HG02885 (cell line): ENCODE measurements at regions not wholly inside any gene's neighbourhood (a gene's known extent, or its start where the extent isn't known, plus 50 kb on each side); places are given as distances from the start of the nearest gene placed in this dataset.

Experiments used
- ATAC-seq: cut with Tn5 transposase; IDR thresholded peaks from one replicate; pipeline ENCODE4 v1.9.1; 2021; ENCODE audit warnings: mild to moderate bottlenecking; ENCODE audit not compliant: unreplicated experiment, poor library complexity

DNA sequence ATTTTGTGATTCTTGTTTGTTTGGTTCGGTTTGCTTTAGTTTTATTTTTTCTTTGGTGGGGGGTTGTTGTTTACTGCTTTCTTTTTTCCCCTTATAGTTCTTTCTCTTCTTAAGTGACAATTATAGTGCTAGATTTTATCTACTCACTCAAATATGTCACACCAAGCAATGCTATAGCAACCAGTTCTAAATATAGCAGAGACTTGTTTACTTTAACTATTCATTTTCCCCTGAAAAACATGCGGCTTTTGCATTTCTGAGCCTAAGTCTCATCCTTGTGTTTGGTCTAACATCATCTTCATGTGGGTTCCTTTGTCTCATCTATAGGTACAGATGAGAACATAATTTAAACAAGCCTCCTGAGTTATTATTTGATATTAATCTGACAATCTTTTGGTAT, 676.6 kb downstream of the FAT4 start:
- ATAC-seq = no peak

DNA sequence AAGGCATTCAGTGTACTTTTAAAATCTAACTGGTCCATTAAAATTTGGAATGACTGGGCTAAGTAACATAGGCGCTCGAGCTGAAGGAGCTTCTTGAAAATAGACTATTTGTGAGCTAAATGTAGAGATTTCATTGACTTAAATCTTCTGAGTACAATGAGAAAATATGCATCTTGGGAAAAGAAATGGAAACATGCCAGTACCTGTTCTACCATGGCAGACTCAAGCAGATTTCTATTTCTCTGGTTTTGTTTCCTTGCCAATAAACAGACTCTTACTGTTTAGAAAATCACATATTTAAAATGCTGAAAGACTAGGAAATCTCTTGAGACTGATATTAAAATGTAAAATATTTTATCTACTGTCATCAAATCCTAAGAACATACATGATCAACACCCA, 678.1 kb downstream of the FAT4 start:
- ATAC-seq = no peak

DNA sequence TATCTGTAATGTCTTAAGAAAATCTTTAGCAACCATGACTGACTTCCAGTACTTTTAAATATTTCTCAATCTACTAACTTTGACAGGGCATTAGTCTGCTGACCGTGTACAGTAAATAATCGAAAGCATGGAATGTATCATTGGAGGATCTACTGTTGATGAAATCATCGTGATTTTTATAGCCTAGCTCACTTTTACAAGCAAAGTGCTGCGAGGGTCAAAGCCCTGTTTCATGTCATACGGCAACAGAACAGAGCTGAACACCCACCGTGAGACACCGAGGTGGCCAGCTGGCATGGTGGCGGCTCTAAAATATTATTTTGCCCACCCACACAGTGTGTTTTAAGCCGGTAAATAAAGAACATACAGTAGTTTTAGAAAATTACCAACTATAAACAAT, 679.3 kb downstream of the FAT4 start:
- ATAC-seq = no peak

DNA sequence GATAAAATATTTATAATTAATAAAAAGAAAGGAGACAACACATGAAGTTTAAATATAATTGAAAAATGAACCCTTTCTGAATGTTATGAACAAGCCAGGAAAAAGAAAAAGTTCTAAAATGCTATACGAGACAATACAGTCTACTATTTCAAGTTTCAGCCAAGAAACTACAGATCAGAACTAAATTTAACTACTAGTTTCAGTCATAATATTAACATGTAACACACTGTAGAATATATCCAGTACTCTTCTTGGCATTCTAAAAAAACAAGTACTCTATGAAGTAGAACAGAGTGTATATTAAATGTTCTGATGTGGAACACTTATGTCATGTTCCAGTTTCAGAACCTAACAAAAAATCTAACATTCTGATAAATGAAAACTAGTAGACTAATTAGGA, 679.7 kb downstream of the FAT4 start:
- no peak for ATAC-seq

DNA sequence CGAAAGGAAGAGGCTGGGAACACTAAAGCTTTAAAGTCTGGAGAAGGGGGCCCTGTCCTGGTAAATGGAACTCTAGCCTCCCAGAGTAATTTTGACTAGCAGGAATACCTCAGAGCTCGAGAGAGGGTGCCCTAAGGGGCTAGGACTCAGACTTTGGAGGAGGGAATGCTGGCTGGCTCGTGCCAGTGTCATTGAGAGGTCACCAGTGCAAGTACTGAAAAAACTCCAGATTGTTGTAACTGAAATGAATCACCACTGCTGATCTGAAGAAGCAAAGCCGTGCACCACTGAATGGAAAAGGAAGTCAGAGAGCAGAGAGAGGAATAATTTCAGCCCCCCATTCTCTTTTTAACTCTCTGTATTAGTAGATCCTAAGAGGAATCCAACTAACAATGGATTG, 690.2 kb downstream of the FAT4 start:
- ATAC-seq = no peak

DNA sequence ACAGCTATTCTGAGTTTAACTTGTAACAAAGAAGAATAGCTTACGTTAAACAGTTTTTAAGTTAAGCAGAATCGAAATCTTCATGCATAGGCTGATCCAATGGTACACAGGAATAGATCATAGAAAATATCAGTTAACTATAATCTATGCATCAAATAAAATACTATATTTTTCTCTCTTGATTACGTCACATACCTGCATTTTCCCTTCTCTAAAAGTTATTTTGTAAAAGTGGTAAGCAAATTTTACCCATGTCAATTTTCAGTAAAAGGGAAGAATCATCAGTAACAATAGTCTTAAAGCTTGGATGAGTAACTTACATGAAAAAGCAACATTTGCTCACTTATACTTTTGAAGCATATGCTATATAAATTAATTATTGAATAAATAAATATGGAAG, 692.4 kb downstream of the FAT4 start:
- no peak for ATAC-seq

DNA sequence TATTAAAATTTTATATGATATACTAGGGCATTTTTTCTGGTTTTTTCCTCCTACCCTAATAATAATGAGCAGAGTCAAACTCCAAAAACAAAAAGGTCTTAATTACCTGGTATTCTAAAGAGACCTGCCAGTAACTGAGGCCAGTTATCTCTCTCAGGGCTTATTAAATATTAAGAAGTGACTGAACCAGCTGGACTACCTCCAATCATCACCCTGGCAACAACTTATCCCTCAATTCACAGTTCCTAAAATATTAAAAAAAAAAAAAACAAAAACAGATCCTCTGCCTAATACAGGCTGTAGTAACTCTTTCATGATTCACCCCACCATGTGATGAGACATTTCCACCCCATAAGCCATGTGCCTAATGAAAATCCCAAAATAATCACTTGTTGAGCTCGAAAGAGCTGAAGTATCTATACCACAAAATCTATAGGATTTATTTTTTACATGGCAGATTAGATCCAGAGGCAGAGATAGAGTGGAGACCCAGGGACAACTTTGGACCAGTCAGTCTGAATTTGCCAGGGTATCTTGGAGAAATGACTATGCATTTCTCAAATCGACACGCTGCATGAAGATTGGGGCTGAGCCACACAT, 698.0 kb downstream of the FAT4 start:
- no peak for ATAC-seq

DNA sequence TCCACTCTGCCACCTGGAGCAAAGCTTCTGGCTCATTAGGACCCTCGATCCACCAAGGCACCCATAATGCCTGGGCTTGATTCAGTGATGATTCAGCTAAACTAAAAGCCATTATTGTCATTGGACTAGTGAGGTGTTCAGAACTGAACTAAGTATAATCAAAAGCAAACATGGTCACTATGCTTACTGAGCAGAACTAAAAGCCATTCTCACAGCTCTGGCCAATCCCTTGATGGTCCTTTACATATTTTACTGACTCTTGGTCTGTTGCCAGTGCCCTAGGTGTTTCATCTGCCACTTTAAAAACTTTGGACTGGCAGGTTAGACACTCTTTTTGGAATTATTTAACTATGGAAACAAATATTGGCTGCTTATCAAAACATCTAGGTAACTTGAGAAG, 703.5 kb downstream of the FAT4 start:
- no peak for ATAC-seq

DNA sequence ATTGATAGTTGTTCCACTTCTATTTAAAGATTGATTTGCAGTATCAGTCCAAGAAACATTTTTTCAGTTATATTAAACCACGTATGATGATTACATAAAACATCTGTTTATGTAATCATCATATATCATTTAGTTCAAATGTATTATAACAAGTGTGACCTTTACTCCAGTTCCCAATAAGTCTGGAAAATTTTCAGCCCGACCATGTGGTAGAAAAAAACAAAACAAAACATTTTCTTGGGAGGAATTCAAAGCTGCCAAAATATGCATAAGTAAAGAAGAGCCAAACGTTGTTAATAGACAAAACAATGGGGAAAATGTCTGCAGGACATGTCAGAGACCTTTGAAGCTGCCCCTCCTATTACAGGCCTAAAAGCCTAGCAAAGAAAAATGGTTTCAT, 709.1 kb downstream of the FAT4 start:
- ATAC-seq = no peak

DNA sequence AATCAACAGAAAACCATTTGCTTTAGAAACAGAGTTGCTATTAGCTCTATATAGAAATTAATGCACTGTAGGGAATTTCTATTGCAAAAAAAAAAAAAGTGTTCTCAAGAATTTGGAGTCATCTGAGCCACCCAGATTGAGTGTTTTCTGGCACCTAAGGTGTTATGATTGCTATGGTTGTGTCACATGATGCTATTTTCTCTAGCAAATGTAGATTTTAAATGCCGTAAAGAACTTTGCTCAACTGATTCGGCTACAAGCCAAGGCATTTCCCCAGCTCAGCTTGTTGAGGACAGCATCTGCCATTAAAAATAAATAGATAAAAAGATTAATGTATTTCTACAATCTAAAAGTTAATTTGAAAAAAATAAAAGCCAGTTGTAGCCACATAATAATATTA, 712.8 kb downstream of the FAT4 start:
- ATAC-seq = no peak

DNA sequence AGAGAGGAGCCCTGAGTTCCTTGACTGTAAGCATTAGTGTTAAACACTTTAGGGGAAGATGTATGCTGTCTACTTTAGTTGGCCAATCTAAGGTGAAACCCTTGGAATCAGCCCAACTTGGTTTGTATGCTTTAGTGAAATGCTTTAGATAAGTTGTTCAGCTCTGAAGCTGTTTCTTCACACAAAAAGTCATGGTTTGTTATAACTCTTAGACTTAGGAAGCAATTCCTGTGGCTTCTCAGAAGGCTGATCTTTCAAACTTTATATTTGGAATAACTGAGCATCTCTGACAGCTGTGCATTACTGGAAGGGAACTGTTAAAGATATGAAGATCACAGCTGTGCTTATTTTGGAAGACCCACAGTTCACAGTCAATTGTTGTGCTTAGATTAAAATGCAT, 714.1 kb downstream of the FAT4 start:
- no peak for ATAC-seq

DNA sequence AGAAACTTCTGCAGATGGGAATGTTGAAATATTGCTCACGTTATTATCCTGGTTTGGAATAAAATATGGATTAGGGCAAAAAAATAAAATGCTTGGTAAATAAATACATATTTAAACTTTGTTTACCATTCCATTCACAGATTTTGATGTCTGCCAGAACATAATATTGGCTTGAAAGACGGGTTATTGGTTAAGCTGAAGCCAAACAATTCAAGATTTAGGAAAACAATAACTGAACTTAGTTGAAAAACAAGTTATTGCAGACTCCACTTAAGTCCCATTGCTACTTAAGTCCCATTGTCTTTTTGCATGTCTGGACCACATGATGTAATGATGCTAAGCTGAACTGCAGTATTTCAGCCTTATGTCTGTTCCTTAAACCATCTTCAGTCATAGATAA, 722.5 kb downstream of the FAT4 start:
- ATAC-seq = no peak

DNA sequence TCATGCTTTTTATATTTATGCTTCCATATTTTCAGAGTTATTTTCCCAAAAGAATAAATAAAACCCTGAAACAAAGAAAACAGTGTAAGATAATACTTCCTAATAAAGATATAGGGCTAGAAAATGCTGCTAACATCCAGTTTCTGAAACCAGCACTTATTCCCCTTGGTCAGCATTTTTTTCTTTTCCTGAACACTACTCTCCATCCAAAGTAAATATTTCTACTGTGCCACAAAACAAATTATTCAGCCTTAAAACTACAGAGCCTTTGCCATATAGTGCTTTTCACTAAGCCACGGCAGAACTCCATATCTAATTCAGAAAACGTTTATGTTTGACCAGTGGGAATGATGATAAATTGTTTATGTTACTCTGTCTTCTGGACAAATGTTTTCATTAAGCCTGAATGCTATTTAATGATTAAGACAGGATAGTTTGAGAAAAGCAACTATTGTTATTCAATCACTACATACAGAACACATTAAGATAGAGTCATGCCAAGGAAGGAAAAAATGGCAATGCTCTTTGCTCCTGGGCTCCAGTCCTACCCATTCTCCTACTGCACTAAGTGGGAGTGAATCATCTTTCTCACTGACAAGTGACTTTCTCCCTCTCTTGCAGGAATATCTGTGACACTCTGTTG, 723.9 kb downstream of the FAT4 start:
- ATAC-seq = no peak

DNA sequence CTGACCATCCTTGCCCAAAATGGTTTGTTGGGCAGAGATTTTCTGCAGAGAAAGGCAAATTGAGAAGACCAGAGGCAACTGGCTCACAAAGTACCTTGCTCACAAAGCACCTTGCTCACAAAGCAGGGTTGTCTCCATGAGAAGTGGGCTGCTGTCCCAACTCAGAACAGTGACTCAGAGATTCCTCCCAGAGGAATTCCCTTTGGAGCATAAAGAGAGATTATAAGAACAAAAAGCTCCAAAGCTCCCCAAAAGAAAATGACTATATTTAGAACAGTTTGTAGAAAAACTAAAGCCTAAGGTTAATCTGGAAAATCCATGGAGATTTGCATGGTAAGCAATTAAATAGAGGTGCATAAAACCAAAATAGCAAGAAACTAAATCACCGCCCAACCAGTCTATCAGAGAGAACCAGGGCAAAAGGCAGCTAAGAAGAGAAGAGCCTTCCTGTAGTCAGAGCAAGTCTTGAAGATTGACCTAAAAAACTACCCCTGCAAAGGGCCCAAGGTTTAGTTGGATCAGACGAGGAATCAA, 731.4 kb downstream of the FAT4 start:
- no peak for ATAC-seq

DNA sequence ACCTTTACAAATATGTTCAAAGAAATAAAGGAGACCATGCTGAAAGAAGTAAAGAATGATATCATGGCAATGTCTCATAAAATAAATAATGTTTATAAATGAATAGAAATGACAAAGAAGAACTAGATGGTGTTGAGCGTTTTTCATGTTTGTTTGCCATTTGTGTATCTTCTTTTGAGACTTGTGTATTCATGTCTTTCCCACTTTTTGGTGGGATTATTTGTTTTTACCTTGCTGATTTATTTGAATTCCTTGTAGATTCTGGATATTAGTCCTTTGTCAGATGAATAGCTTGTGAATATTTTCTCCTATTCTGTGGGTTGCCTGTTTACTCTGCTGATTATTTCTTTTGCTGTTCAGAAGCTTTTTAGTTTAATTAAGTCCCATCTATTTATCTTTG, 732.4 kb downstream of the FAT4 start:
- no peak for ATAC-seq

DNA sequence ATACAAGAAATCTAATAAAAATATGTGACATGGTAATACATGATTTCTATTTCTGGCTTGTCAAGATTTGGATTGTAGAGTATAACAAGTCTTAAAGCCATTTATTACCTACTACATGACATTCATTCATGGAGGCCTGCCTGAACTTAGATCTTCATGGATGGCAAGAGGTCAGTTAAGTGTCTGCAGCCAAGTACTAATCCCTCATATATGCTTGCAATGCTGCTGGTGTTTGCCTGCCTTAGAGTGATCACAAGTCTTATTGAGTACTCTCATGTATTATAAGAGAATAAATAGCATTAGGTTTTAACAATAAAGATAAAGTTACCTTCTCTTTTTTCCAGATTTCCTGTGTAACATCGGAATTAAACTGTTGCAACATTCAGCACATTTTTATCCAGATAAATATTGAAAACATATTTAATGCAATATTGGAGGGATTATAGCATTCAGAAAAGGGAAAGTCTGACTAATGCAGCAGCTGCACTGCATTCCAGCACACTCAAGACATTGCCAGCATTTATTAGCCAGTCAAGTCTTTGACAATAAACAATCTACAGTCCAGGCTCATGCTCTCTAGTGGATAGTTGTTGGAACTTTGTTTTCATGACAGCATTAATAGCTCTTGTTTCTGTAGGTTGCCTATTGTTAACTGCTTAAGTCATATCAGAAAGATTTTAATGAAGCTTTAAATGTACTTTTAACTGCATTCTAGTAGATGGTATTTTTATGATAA, 737.1 kb downstream of the FAT4 start:
- no peak for ATAC-seq

DNA sequence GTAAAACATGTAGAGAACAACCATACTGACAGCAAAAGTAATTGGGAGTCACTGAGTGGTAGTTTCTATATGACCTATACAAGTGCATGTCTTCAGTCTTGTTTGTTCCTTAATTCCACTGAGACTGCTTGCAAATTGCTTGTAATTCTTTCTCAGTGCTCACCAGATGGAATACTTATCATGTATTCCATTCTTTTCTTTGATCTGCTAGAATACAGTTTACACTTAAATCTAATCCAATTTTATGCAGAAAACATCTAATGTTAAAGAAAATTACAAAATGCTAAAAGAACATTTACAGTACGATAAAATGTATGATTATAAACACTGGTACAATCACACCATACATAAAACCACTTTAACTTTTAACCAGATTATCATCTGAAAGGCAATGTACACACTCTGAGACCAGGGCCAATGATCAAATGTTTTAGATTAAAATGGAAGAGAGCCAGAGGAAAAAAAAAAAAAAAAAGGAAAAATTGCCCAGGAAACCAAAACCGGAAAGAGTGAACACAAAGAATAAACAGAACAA, 741.4 kb downstream of the FAT4 start:
- no peak for ATAC-seq

DNA sequence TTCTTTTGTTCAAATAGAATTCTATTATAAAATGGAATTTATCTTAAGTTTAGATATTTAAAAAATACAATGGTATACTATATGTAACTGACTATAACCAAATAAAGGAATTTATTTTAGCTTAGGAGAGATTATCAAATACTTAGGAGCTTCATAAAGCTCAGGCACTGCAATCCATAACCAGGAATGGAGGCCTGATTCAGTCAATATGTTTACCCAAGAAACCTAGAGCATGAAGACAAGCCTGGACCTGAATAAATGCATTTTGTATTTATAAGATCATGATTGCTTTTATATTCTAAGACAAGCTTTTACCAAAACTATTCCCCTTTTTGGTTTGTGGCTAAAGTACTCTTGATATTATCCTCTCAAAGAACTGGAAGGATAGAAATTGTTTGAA, 742.6 kb downstream of the FAT4 start:
- ATAC-seq = no peak

DNA sequence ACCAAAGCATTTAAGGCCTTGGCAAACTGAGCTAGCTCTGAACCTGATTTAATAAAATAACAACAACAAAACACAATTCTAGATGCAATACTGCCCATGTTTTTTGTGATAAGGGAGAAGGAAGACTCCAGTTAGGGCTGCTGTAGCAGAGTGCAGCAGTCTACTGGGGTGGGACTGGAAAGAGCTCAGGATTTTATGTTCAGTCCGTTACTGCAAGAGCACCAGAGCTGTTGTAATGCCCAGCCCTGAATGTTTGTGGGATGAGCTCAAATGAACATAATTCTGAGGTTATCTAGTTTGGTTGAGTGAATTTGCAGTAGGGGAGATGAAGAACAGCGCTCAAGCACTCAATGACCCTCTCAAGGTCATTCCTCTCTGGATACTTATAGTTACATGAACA, 743.8 kb downstream of the FAT4 start:
- no peak for ATAC-seq

DNA sequence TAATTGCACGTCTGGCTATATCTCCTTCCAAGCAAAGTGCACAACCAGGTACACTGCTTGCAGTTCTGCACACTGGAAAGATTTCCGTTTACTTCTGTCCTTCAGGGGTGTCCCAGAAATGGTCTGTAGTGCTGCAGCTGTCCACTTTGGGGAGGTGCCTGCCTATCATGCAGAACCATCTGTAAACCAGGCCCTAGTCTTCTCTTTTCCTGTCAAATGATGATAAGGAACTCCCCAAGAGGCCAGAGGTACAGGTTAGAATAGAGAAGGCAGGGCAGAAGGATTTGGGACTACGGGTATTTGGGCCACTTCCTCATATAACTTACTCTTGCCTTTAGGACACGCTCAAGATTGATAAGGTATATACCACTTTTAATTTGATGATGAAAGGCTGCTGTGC, 746.9 kb downstream of the FAT4 start:
- no peak for ATAC-seq

DNA sequence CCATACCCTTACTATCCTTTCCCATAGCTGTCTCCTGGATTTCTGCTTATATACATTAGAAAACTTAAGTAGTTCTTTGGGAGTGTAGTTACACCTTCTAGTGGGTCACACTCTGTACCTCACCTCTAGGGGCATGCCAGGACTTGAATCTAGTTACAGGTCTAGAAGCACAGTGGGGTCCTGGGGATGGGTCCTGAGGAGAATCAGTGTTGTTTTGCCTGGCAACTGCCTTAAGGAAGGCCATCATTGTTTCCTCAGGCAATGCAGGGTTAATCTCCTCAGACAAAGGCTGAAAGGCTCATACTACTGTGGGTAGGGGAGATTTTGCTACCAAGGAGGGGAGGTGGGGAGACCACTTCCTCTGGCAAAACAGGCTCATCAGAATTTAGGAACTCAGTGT, 750.3 kb downstream of the FAT4 start:
- no peak for ATAC-seq
